K562 (cell line): ENCODE measurements at regions not wholly inside any gene's neighbourhood (a gene's known extent, or its start where the extent isn't known, plus 50 kb on each side); places are given as distances from the start of the nearest gene placed in this dataset.

Source experiments
- ATAC-seq: fragments of 200-7000 bp; cut with Tn5 transposase; 3 replicates; pipeline ENCODE4 v1.9.1; 2020; ENCODE audit warnings: moderate library complexity
- BruUV-seq: library from RNA; stranded (reverse); fragments of 400-500 nt; replicated peaks from 2 replicates; lab custom pipeline; 2021; lab: Mats Ljungman, UMichigan
- CTCF ChIA-PET: fragments of 300-600 bp; formaldehyde crosslinking; extraction: SDS; loops from one replicate; lab custom pipeline; 2021; ENCODE audit warnings: low intra/inter-chr PET ratio; lab: Yijun Ruan, JAX
- POLR2A ChIA-PET: fragments of 300-600, 350-650 bp; sonication (Branson Sonifier 250); formaldehyde crosslinking; extraction: SDS; loops from one replicate; lab custom pipeline; 2021; ENCODE audit warnings: antibody characterized with exemption, inconsistent platforms; lab: Yijun Ruan, JAX
- DNase-seq, 4 experiments: peaks; one replicate each; pipeline versions ENCODE4 v3.0.0 to v3.0.0-alpha.2; 2011 to 2018; ENCODE audit warnings: low spot score in 3 of 4, mixed read lengths in 3 of 4; ENCODE audit errors: extremely low read depth in 1 of 4
- FAIRE-seq: peaks from 2 replicates; lab custom pipeline; 2011; peaks lifted over from hg19 to GRCh38; lab: Jason Lieb, UNC
- H2AFZ ChIP-seq: 2 replicates; pipeline ENCODE4 v1.6.0; 2011; ENCODE audit warnings: low read depth, low read length, control low read depth, inconsistent platforms
- H3K27ac ChIP-seq: fragments of 200-600 bp; 3 replicates; pipeline ENCODE4 v1.8.0; 2011; ENCODE audit warnings: low read depth, mild to moderate bottlenecking, control low read depth, inconsistent platforms, low read length, moderate library complexity, mixed read lengths; ENCODE audit errors: extremely low read depth
- H3K27me3 ChIP-seq, 2 experiments: fragments of 300-600 bp in 1 of 2; 2 replicates in 1 of 2; 3 replicates in 1 of 2; pipeline versions ENCODE4 v1.6.0 to v1.8.0; 2011; ENCODE audit warnings: inconsistent platforms in 2 of 2, low read length in 2 of 2, mild to moderate bottlenecking in 1 of 2, mixed read lengths in 1 of 2, moderate library complexity in 1 of 2; ENCODE audit not compliant: control insufficient read depth in 2 of 2, insufficient read depth in 2 of 2
- H3K36me3 ChIP-seq: fragments of 300-600 bp; 3 replicates; pipeline ENCODE4 v1.8.0; 2011; ENCODE audit warnings: mild to moderate bottlenecking, low read length, inconsistent platforms; ENCODE audit not compliant: control insufficient read depth, insufficient read depth
- H3K4me1 ChIP-seq, 2 experiments: fragments of 200-600 bp in 1 of 2; replicated peaks in 1 of 2; 2 replicates in 1 of 2; 3 replicates in 1 of 2; pipeline versions ENCODE4 v1.5.1 to v1.8.0; 2011; ENCODE audit warnings: inconsistent platforms in 2 of 2, low read length in 2 of 2, mild to moderate bottlenecking in 1 of 2, mixed read lengths in 1 of 2, moderate library complexity in 1 of 2; ENCODE audit not compliant: control insufficient read depth in 2 of 2, insufficient read depth in 2 of 2
- H3K4me2 ChIP-seq: 2 replicates; pipeline ENCODE4 v1.6.1; 2011; ENCODE audit warnings: low read length, control low read depth, inconsistent platforms, mixed read lengths; ENCODE audit not compliant: insufficient read depth
- H3K4me3 ChIP-seq: fragments of 200-600 bp; sonication (generic), shearing (Covaris generic); 2 replicates; pipeline ENCODE4 v1.5.1; 2016; ENCODE audit warnings: control low read depth, inconsistent platforms
- H3K79me2 ChIP-seq: fragments of 200-600 bp; 3 replicates; pipeline ENCODE4 v1.8.0; 2011; ENCODE audit warnings: low read length, inconsistent platforms; ENCODE audit not compliant: control insufficient read depth, insufficient read depth
- H3K9ac ChIP-seq, 2 experiments: 2 replicates each; pipeline versions ENCODE4 v1.6.0 to v1.6.1; 2011; ENCODE audit warnings: low read depth in 2 of 2, low read length in 2 of 2, control low read depth in 1 of 2, inconsistent platforms in 1 of 2, mild to moderate bottlenecking in 1 of 2, mixed read lengths in 1 of 2; ENCODE audit not compliant: insufficient read depth in 1 of 2
- H3K9me1 ChIP-seq: one replicate; pipeline ENCODE4 v1.6.0; 2011; ENCODE audit warnings: inconsistent platforms, mild to moderate bottlenecking, low read length, moderate library complexity; ENCODE audit not compliant: control insufficient read depth, insufficient read depth
- H3K9me3 ChIP-seq: replicated peaks from 2 replicates; pipeline ENCODE4 v1.5.1; 2011; ENCODE audit warnings: low read depth, low read length, inconsistent platforms; ENCODE audit not compliant: control insufficient read depth, insufficient read depth
- H4K20me1 ChIP-seq: replicated peaks from 2 replicates; pipeline ENCODE4 v1.6.1; 2011; ENCODE audit warnings: low read length, inconsistent platforms, mixed read lengths; ENCODE audit not compliant: control insufficient read depth, insufficient read depth
- ATF3 ChIP-seq, 2 experiments: fragments of 450-650 bp in 1 of 2; sonication (generic) in 1 of 2; formaldehyde crosslinking in 1 of 2; IDR thresholded peaks in 1 of 2; conservative IDR thresholded peaks in 1 of 2; 2 replicates each; pipeline versions ENCODE4 v1.6.1 to v1.8.1; 2016 to 2023; ENCODE audit warnings: mild to moderate bottlenecking in 2 of 2, moderate library complexity in 2 of 2, inconsistent platforms in 1 of 2, missing genetic modification reagents in 1 of 2
- CBX3 ChIP-seq, 2 experiments: IDR thresholded peaks; 1 replicate in 1 of 2; 2 replicates in 1 of 2; pipeline ENCODE4 v1.6.1; 2012; ENCODE audit warnings: inconsistent platforms in 2 of 2, low read length in 2 of 2, borderline replicate concordance in 1 of 2, control low read depth in 1 of 2
- EZH2 ChIP-seq: IDR thresholded peaks from 2 replicates; pipeline ENCODE4 v1.6.1; 2012; ENCODE audit warnings: low read depth, mild to moderate bottlenecking, inconsistent platforms, low read length, borderline replicate concordance
- FOS ChIP-seq: IDR thresholded peaks from 3 replicates; pipeline ENCODE4 v1.6.1; 2011; ENCODE audit not compliant: insufficient read length; ENCODE audit errors: extremely low read depth
- FOXJ3 ChIP-seq: sonication (generic); formaldehyde crosslinking; IDR thresholded peaks from 2 replicates; pipeline ENCODE4 v1.4.0; 2020; ENCODE audit warnings: mild to moderate bottlenecking, missing genetic modification reagents
- FOXO4 ChIP-seq: fragments of 450-650 bp; formaldehyde crosslinking; IDR thresholded peaks from 2 replicates; pipeline ENCODE4 v1.4.0; 2020; ENCODE audit warnings: mild to moderate bottlenecking, moderate library complexity
- HDAC2 ChIP-seq: fragments of 450-650 bp; IDR thresholded peaks from 2 replicates; pipeline ENCODE4 v1.6.1; 2016; ENCODE audit warnings: mild to moderate bottlenecking
- HMG20B ChIP-seq: fragments of 250-450 bp; sonication (Bioruptor Pico); IDR thresholded peaks from 2 replicates; pipeline ENCODE4 v1.5.0; 2021; ENCODE audit warnings: mild to moderate bottlenecking
- KDM5B ChIP-seq: fragments of 200-600 bp; sonication (generic); IDR thresholded peaks from 2 replicates; pipeline ENCODE4 v1.6.1; 2012; ENCODE audit warnings: low read depth, mild to moderate bottlenecking, moderate library complexity, low read length, control low read depth, inconsistent platforms; ENCODE audit not compliant: insufficient replicate concordance
- NR2C1 ChIP-seq, 2 experiments: fragments of 450-650 bp; IDR thresholded peaks; 2 replicates each; pipeline ENCODE4 v1.6.1; 2017; ENCODE audit warnings: mild to moderate bottlenecking in 2 of 2, antibody characterized with exemption in 1 of 2, inconsistent platforms in 1 of 2, missing compliant biosample characterization in 1 of 2, missing genetic modification characterization in 1 of 2
- POU5F1 ChIP-seq: fragments of 150-350 bp; IDR thresholded peaks from 2 replicates; pipeline ENCODE4 v1.6.1; 2014; ENCODE audit warnings: borderline replicate concordance, low read length, low read depth, mild to moderate bottlenecking; ENCODE audit not compliant: partially characterized antibody
- SNIP1 ChIP-seq: fragments of 450-650 bp; IDR thresholded peaks from 2 replicates; pipeline ENCODE4 v1.7.1; 2017; ENCODE audit warnings: low read depth, mild to moderate bottlenecking
- USF2 ChIP-seq: sonication (generic); formaldehyde crosslinking; IDR thresholded peaks from 2 replicates; pipeline ENCODE4 v1.5.0; 2020; ENCODE audit warnings: missing genetic modification reagents
- XRCC4 ChIP-seq: IDR thresholded peaks from one replicate; pipeline ENCODE4 v1.6.1; 2011; ENCODE audit not compliant: insufficient read depth, insufficient read length; ENCODE audit errors: extremely low read depth
- ZNF121 ChIP-seq: sonication (generic); formaldehyde crosslinking; conservative IDR thresholded peaks from 2 replicates; pipeline ENCODE4 v1.8.0; 2022; ENCODE audit warnings: missing genetic modification reagents
- ZNF217 ChIP-seq: sonication (generic); formaldehyde crosslinking; IDR thresholded peaks from 2 replicates; pipeline ENCODE4 v1.8.0; 2022; ENCODE audit warnings: mild to moderate bottlenecking, missing genetic modification reagents
- ZNF436 ChIP-seq: fragments of 250-450, 450-650 bp; sonication (Bioruptor Pico); formaldehyde crosslinking; IDR thresholded peaks from 2 replicates; pipeline ENCODE4 v1.7.0; 2020; ENCODE audit warnings: mild to moderate bottlenecking
- ZNF511 ChIP-seq: sonication (generic); formaldehyde crosslinking; IDR thresholded peaks from 2 replicates; pipeline ENCODE4 v1.8.0; 2022; ENCODE audit warnings: mild to moderate bottlenecking, missing genetic modification reagents
- ZNF696 ChIP-seq: fragments of 250-450 bp; sonication (Bioruptor Pico); conservative IDR thresholded peaks from 2 replicates; pipeline ENCODE4 v1.4.0; 2020; ENCODE audit warnings: mild to moderate bottlenecking, moderate library complexity
- WGBS: fragments of 100-300 bp; shearing (Covaris generic); methylation state at CpG from one replicate; pipeline ENCODE4 v1.1.6; 2016; ENCODE audit warnings: low coverage, mixed read lengths; ENCODE audit not compliant: insufficient coverage; ENCODE audit errors: missing lambda C conversion rate; 5-methylcytosine and 5-hydroxymethylcytosine counted together
- in situ Hi-C: fragments of 300-500 bp; cut with MboI; formaldehyde crosslinking; loops from 4 replicates; pipeline ENCODE4 v1.15.0; 2018; ENCODE audit warnings: inconsistent platforms, mixed read lengths
- intact Hi-C: fragments of 100-400 bp; cut with micrococcal nuclease; formaldehyde crosslinking; loops from 2 replicates; pipeline ENCODE4 v1.14.2; 2022

GRCh38 chr5:146283344-146283761 lies 55.3 kb upstream of the POU4F3 start:
- POLR2A ChIA-PET: no interaction called here
- CTCF ChIA-PET: no interaction called here
- DNase-seq (no peak), FAIRE-seq (no peak), ATAC-seq (no peak)
- intact Hi-C loops (no loop called here), in situ Hi-C loops (no loop called here)
- WGBS: 88% methylated on average over 4 of the region's 4 CpGs
- Histone ChIP-seq H3K4me1 (no peaks in the 10 kb centered on the region), H4K20me1 (no peaks in the 10 kb centered on the region), H3K36me3 (peaks cover 77% of the 10 kb centered on the region), H3K9ac (no peak overlapping the region), H2AFZ (no peak overlapping the region), H3K9me1 (no peaks in the 10 kb centered on the region), H3K27me3 (no peaks in the 10 kb centered on the region), H3K27ac (no peak overlapping the region), H3K9me3 (no peaks in the 10 kb centered on the region), H3K79me2 (no peaks in the 10 kb centered on the region), H3K4me3 (no peak overlapping the region), H3K4me2 (no peak overlapping the region)
- no TSS peak for BruUV-seq
- TF ChIP-seq FOXJ3 (CRISPR knock-in tag) (no peak), FOS (no peak), ZNF696 (CRISPR knock-in tag) (no peak), FOXO4 (no peak), KDM5B (no peak), USF2 (CRISPR knock-in tag) (no peak), CBX3 (IDR thresholded peaks at IDR 0.05; ENCODE audit: borderline replicate concordance in 1 of 2, low read length in 2 of 2) (no peak), EZH2 (no peak), ZNF217 (CRISPR knock-in tag) (no peak), ZNF121 (no peak), ZNF511 (no peak), XRCC4 (no peak), SNIP1 (no peak), NR2C1 (IDR thresholded peaks at IDR 0.05) (no peak), NR2C1 (tag; IDR thresholded peaks at IDR 0.05) (no peak), ZNF436 (CRISPR knock-in tag) (no peak), HMG20B (CRISPR knock-in tag) (no peak), HDAC2 (no peak), POU5F1 (no peak), ATF3 (IDR thresholded peaks at IDR 0.05) (no peak), ATF3 (CRISPR knock-in tag; conservative IDR thresholded peaks at IDR 0.05) (no peak)
